Fibroblast of lung (primary cell): ENCODE measurements at regions not wholly inside any gene's neighbourhood (a gene's known extent, or its start where the extent isn't known, plus 50 kb on each side); places are given as distances from the start of the nearest gene placed in this dataset.
"Not testable (repeated sequence)": the region's sequence is repeated elsewhere in the genome, so short reads cannot be mapped to it uniquely, and the experiment has no call there.

Experiments
- DNase-seq, 2 donors: peaks; one replicate each; pipeline versions ENCODE4 v3.0.0 to v3.0.0-alpha.2; 2010; ENCODE audit warnings: low read depth in 2 of 2
- H2AFZ ChIP-seq: 2 replicates; pipeline ENCODE4 v1.5.1; 2012; ENCODE audit warnings: low read length, control low read depth, inconsistent platforms
- H3K27ac ChIP-seq: 2 replicates; pipeline ENCODE4 v1.5.1; 2011; ENCODE audit warnings: low read length, control low read depth; ENCODE audit not compliant: insufficient read depth
- H3K27me3 ChIP-seq: 2 replicates; pipeline ENCODE4 v1.5.1; 2011; ENCODE audit warnings: mild to moderate bottlenecking, low read length; ENCODE audit not compliant: control insufficient read depth, insufficient read depth
- H3K36me3 ChIP-seq: 2 replicates; pipeline ENCODE4 v1.5.1; 2011; ENCODE audit warnings: low read length; ENCODE audit not compliant: control insufficient read depth, insufficient read depth
- H3K4me1 ChIP-seq: 2 replicates; pipeline ENCODE4 v1.5.1; 2011; ENCODE audit warnings: low read length; ENCODE audit not compliant: control insufficient read depth, insufficient read depth; ENCODE audit errors: extremely low read depth
- H3K4me2 ChIP-seq: 2 replicates; pipeline ENCODE4 v1.5.1; 2011; ENCODE audit warnings: low read length, control low read depth; ENCODE audit not compliant: insufficient read depth; ENCODE audit errors: extremely low read depth
- H3K4me3 ChIP-seq, 4 experiments: fragments of 200-600 bp in 1 of 4; sonication (generic) in 1 of 4; replicated peaks in 1 of 4; 2 replicates each; pipeline ENCODE4 v1.5.1; 2011 to 2016; ENCODE audit warnings: low read length in 4 of 4, low read depth in 3 of 4, mild to moderate bottlenecking in 3 of 4, control low read depth in 2 of 4, inconsistent platforms in 1 of 4, mixed read lengths in 1 of 4; ENCODE audit not compliant: insufficient read depth in 1 of 4; ENCODE audit errors: control extremely low read depth in 1 of 4
- H3K79me2 ChIP-seq: 2 replicates; pipeline ENCODE4 v1.5.1; 2012; ENCODE audit warnings: mild to moderate bottlenecking, low read length, inconsistent platforms; ENCODE audit not compliant: control insufficient read depth, insufficient read depth
- H3K9ac ChIP-seq: 2 replicates; pipeline ENCODE4 v1.5.1; 2011; ENCODE audit warnings: mild to moderate bottlenecking, low read length, control low read depth; ENCODE audit not compliant: insufficient read depth
- H3K9me3 ChIP-seq: 2 replicates; pipeline ENCODE4 v1.5.1; 2012; ENCODE audit warnings: low read depth, low read length; ENCODE audit not compliant: control insufficient read depth, insufficient read depth
- H4K20me1 ChIP-seq: 2 replicates; pipeline ENCODE4 v1.5.1; 2011; ENCODE audit warnings: low read length; ENCODE audit not compliant: control insufficient read depth, insufficient read depth; ENCODE audit errors: extremely low read depth
- CTCF ChIP-seq, 2 donors: IDR thresholded peaks in 1 of 2; conservative IDR thresholded peaks in 1 of 2; 1 replicate in 1 of 2; 2 replicates in 1 of 2; pipeline ENCODE4 v1.5.1; 2011 to 2012; ENCODE audit warnings: low read length in 2 of 2, control low read depth in 1 of 2, inconsistent platforms in 1 of 2, low read depth in 1 of 2, mild to moderate bottlenecking in 1 of 2
- EZH2 ChIP-seq: IDR thresholded peaks from 2 replicates; pipeline ENCODE4 v1.5.1; 2012; ENCODE audit warnings: low read length, control low read depth, mild to moderate bottlenecking; ENCODE audit errors: missing control alignments

- no peak for DNase-seq
- Histone ChIP-seq H3K4me3 (no peak overlapping the region), H3K79me2 (no peaks in the 10 kb centered on the region), H3K36me3 (no peaks in the 10 kb centered on the region), H4K20me1 (no peaks in the 10 kb centered on the region), H2AFZ (no peak overlapping the region), H3K9ac (no peak overlapping the region), H3K9me3 (no peaks in the 10 kb centered on the region), H3K27me3 (no peaks in the 10 kb centered on the region), H3K27ac (no peak overlapping the region), H3K4me1 (no peaks in the 10 kb centered on the region), H3K4me2 (no peak overlapping the region)
- TF ChIP-seq EZH2 (no peak), CTCF (conservative IDR thresholded peaks at IDR 0.05 in 1 of 2, IDR thresholded peaks at IDR 0.05 in 1 of 2; ENCODE audit: low read depth in 1 of 2, low read length in 2 of 2) (no peak)
These were observed 568.4 kb upstream of the AGA start for GRCh38 chr4:178010596-178010995.

GRCh38 chr4:178015046-178015445 lies 572.8 kb upstream of the AGA start:
- not testable (repeated sequence) for DNase-seq, H3K36me3 ChIP-seq, H3K79me2 ChIP-seq, H3K4me2 ChIP-seq, H3K9ac ChIP-seq, H2AFZ ChIP-seq, H3K9me3 ChIP-seq, H3K4me1 ChIP-seq, H3K4me3 ChIP-seq, H4K20me1 ChIP-seq, H3K27ac ChIP-seq, H3K27me3 ChIP-seq

- Histone ChIP-seq H3K79me2 (no peaks in the 10 kb centered on the region), H3K36me3 (no peaks in the 10 kb centered on the region), H3K27me3 (no peaks in the 10 kb centered on the region)
These were observed 584.8 kb upstream of the AGA start for GRCh38 chr4:178026999-178027398.

More at GRCh38 chr4:178026999-178027398, 584.8 kb upstream of the AGA start:
- H2AFZ ChIP-seq, result no peak overlapping the region
- TF ChIP-seq EZH2 (no peak), CTCF (conservative IDR thresholded peaks at IDR 0.05 in 1 of 2, IDR thresholded peaks at IDR 0.05 in 1 of 2; ENCODE audit: low read depth in 1 of 2, low read length in 2 of 2) (no peak)
- no peak for DNase-seq
- no peaks in the 10 kb centered on the region for H4K20me1 ChIP-seq
- no peaks in the 10 kb centered on the region for H3K9me3 ChIP-seq
- no peaks in the 10 kb centered on the region for H3K4me1 ChIP-seq
- no peak overlapping the region for H3K4me2 ChIP-seq
- no peak overlapping the region for H3K4me3 ChIP-seq
- H3K9ac ChIP-seq, result no peak overlapping the region
- no peak overlapping the region for H3K27ac ChIP-seq
